Activated naive CD4-positive, alpha-beta T cell treated with Interleukin-2 at 50 U/mL for 16 hours (primary cell): ENCODE measurements at regions not wholly inside any gene's neighbourhood (a gene's known extent, or its start where the extent isn't known, plus 50 kb on each side); places are given as distances from the start of the nearest gene placed in this dataset.

Experiments
- DNase-seq: peaks from one replicate; pipeline ENCODE4 v3.0.0-alpha.2; 2020

DNA sequence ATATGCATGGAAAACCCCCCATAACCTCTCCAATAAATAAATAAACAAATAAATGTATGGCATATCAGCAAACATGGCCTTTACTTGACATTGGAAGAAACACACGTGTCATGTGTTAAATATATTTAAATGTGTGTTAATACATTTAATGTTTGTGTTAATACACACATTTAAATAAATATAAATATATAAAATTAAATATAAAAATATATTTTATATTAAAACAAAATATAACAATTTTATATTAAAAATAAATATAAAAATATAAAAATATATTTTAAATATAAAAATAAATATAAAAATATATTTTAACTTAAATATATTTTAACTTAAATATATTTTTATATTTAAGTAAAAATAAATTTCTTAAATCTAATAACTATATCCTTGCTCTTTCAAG, 187.6 kb upstream of the CXXC4 start:
- no peak for DNase-seq

DNA sequence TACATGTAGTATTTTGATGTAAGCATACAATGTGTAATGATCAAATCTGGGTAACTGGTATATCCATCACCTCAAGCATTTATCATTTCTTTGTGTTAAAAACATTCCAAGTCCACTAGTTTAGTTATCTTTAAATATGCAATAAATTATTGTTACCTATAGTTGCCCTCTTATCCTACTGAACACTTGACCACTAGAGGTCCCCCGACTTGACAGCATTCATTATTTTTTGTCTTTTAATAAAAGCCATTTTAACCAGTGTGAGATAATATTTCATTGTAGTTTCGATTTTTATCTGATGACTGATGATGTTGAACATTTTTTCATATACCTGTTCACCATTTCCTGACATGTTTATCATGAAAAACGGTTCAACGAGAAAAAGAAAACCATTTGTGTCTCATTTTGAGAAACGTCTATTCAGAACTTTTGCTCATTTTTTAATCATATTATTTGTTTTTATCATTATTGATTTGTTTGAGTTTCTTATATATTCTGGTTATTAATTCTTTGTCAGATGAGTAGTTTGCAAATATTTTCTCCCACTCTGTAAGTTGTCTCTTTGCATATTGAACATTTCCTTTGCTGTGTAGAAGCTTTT, 199.0 kb upstream of the CXXC4 start:
- no peak for DNase-seq

DNA sequence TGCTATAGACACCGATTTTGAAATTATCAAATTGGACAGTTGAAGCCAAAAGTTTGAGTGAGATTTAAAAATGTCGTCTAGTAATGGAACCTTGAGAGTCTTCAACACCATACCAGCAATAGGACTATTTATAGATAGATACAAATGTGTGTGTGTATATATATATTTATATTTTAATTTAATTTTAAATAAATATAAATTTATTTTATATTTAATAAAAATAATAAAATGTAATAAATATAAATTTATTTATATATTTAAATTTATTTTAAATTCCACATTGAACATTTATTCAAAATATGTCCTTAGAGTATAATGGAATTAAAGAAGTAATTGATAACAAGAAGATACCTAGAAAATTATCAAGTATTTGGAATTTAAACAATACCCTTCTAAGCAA, 221.9 kb upstream of the CXXC4 start:
- DNase-seq: no peak

DNA sequence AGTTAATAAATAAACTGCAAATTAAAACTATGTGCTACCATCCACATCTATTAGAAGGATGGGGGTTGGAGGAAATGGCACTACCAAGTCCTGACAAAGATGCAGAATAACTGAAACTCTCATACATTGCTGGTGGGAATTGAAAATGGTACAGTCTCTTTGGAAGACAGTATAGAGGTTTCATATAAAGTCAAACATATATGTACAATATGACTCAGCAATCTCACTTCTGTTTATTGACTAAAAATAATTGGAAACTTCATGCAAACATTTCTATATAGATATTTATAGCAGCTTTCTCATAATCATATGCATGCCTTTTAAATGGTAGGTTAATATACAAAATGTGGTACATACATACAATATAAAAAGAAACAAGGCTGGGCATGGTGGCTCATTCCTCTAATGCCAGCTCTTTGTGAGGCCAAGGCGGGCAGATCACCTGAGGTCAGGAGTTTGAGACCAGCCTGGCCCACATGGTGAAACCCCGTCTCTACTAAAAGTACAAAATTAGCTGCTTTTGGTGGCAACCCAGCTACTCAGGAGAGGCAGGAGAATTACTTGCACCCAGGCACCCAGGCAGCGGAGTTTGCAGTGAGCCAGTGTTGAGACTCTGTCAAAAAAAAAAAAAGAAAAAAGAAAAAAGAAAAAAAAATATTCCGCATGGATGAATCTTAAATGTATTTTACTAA, 225.0 kb upstream of the CXXC4 start:
- DNase-seq: no peak

DNA sequence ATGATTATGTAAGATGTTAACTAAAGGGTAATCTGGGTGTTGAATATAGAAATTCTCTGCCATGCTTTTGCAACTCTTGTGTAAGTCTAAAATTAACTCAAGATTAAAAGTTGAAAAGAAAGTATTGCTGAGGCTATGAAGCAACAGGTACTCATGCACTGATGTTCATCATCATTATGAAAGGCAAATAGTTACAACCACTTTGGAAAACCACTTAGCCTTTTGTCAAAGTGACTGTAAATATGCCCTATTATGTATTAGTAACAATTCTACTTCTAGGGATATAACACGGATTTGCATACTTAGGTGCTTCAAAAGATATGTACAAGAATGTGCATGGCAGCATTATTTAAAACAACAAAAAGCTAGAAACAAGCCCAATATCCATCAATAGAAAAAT, 227.8 kb upstream of the CXXC4 start:
- DNase-seq: no peak

DNA sequence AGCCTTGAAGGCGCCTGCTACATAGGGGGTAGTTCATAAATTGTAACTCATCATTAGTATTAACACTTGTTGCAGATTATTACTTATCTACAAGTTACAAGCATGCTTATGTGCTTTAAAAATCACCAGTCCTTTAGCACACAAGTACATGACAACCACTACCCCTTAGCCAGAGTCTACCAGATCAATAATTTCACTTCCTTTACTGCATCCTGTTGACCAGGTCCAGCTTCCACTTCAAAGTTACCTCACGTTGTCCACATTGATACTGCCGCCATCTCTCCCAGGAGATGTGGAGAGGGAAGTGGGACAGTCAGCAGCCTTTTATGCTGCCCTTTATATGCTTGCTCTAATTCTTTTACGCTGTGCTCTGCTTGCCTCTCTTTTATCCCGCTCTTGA, 231.3 kb upstream of the CXXC4 start:
- no peak for DNase-seq

DNA sequence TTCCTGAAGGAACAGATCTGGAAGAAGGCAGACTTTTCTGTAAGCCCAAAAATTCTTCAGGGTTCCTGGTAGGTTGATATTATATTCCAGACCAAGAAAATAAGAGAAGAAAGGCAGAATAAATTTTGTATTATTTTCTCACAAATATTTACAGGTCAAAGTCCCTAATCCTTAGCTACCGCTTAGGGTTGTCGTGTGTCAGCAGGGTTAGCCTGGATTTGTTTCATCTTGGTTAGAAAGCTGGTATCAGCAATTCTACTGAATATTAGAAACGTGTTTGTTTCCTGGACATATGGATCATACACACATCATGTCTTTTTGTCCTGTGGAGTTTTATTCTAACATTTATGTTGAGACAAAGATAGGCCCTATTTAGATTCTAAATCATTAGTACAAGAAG, 232.9 kb upstream of the CXXC4 start:
- no peak for DNase-seq

DNA sequence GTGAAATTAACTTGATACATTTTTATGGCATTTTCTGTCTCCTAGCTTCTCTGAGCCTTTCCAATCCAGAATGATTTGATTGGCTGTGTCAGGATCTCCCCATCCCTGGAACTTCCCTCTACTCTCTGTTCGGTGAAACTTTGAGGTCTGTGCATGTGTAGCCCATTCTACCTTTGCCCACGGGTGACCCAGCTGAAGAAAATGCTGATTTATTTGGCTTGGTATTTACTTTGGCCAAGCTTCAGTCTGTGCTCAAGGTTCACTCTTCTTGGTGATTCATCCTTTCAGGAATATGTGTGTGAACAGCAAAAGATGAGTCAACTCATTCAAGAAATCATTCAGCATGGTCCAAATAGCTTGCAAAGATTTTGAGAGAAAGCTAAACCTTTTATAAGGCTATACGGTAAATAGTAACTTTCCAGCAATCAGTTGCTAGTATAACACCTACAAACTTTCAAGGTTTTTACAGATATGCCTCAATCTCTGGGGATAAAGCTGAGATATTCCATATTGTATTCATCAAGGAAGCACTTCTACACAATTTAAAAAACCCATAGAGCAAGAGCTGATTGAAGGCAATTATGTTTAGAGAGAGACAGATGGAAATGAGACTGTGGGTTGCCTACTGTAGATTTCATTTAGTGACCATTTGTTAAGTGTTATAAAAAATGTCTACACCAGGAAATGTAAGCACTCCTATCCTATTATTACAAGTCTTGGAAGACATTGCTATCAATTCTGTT, 233.9 kb upstream of the CXXC4 start:
- no peak for DNase-seq

DNA sequence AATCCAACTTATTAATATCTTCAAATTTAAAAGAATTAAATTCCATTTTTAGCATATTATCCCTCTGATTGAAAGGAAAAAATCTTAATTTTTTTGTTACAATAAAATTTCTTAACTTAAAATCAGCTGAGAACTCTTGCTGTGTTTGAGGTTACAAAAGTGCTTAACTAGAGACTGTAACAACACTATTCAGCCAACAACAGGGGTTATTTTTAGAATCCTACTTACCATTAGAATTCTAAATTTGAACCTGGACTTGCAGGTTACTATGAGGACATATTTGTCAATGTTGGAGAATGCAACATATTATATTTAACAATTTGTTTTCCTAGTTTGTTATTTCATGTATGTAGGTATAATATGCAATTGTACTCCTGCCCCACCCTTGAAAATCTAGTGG, 238.1 kb upstream of the CXXC4 start:
- DNase-seq: no peak

DNA sequence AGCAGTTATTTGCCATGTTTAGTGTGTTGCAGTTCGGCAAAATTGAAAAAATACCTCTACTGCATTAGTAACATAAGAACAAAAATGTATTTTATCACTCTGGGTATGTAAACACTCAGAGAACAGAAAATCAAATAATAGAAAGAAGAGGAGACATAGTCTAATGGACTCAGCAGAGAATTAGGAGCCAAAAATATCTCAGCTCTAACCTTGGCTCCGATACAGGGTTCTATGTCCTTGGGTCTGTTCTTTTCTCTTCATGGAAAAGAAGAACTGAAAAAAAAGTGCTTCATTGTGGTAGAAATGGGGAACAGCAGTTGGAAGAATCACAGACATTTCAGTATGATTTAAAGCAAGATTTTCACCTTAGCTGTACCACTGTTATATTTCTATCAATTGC, 240.5 kb upstream of the CXXC4 start:
- DNase-seq: no peak

DNA sequence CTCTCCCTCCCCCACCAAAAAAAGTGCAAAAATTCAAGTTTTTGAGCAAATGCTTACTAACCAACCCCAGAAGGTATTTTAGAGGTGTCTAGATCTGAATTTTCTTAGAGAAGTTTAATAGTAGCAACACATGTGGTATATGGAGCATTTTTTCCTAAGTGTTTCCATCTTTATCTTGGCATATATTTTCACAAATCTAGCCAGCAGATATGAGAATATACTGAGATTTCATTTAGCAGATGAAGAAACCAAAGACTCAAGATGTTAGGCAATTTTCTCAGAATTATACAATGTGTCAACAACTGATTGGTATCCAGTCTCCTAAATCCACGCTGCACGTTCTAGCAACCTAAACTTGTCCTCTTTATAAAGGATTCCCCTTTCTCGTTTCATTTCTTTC, 245.5 kb upstream of the CXXC4 start:
- DNase-seq: no peak

DNA sequence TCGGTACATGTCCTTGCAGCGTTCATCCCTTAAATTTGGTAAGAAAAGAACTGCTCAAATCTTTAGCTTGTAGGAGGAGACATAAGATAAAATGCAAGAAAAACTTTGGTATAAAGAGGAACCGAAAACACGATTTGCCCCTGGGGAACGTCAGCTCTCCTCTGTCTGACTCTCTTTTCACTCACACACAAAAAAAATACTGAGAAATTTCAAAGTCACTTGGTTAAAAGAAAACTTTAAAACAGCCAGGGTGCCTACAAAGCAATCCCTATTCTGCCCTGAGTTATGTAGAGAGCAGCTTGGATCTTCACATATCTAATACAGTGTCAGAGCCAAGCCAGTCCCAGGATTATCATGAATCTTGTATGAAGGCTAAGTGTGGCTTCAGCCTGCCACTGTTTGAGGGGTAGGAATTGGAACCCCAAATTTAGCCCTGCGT, 248.5 kb upstream of the CXXC4 start:
- no peak for DNase-seq

DNA sequence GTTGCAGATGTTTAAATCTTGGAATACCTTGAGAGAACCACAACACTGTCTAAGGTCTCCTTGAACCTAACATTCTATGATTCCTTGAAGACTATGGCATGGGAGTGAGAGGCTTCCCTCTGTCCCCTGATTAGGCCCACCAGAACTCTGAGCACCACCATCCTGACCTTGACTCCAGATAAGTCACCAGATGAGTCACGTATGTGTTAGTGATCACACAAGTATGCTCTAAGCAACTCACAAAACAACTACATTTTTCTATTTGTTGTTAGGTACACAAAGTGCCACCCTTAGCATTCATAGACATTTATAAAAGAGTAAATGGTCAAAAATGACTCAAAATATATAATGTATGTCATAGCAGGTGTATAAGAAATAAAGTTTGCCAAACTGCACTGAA, 252.9 kb upstream of the CXXC4 start:
- DNase-seq: no peak

DNA sequence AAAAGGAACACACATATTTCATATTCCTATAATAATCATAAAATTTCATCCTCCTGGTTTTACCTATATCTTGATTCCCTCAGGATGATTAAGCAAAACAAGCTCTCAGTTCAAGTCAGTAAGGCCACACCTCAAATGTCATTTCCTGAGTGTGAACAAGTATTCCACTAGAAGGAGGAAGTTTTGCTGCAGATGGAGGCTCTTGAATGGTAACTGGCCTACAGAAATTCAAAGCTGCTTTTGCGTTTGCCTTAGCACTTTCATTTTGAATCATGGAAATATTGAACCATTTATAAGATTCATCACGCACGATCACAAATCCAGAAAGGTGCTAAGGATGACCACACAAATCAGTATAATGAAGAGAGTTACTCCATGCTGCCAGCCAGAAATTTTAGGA, 254.4 kb upstream of the CXXC4 start:
- no peak for DNase-seq

DNA sequence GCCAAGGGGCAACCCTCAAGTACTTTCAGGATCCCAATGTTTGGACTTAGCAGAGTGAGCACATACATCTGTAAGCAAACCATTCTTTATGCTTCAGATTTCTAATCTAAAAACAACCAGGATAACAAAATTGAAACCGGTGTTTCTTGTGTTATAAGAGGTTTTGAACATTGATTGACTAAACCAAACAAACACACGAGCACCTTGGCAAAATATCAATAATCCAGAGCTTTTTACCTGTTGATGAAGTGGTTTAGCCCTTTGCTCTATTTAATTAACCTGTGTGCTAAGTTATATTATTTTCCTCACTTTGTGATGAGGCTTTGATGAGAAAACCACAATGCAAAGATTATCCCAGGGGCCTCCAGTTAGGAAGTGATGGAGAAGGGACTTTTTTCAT, 255.3 kb upstream of the CXXC4 start:
- no peak for DNase-seq

DNA sequence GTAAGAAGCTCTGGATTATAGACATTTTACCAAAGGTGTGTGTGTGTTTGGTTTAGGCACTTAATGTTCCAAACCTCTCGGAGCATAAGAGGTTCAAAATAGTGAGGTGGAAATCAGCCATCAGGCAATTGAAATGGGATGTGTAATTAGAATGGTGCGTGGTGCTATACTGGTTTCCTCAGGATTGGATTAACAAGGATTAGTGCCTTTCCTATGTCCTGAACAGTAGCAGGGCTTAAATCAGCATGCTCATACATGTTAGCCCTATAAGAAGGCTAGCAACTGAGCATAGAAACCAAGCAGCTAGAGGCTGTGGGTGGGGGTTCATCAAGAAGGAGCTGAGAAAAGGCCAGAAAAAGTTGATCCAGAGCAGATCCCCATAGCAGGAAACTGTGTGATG, 256.8 kb upstream of the CXXC4 start:
- DNase-seq: no peak

DNA sequence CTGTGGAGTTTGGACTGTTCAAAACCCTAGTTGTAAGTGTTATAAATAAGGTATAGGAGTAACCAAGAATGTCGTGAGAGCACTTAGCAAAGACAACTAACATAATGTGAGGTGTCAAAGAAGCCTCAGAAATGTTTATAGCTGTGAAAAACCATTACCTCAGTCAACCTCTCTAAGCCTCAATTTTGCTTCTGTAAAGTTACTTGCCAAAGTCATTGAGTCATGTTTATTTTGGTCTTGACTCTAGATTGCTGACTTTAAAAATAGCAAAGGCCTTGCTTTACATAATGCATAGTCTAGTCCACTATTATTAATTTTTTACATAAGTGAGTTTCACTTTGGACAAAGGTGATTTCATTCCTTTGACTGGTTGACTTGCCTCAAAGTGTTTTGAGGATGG, 257.6 kb upstream of the CXXC4 start:
- no peak for DNase-seq

DNA sequence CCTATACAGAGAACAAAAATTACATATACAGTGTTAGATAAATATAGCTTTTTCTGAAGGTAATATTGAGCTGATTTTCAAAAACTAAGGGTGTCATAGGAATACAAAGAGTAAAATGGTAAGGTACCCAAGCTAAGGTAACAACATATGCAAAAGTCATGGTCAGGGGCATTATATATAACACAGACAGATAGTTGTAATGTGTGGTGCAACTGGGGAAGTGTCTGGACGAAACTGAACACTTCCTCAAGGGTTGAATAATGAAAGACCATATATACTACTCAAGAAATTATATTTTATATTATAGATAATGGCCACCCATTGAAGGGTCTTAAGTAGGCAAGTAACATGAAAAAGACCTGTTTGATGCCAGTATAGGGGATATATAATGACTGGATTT, 262.1 kb upstream of the CXXC4 start:
- no peak for DNase-seq

DNA sequence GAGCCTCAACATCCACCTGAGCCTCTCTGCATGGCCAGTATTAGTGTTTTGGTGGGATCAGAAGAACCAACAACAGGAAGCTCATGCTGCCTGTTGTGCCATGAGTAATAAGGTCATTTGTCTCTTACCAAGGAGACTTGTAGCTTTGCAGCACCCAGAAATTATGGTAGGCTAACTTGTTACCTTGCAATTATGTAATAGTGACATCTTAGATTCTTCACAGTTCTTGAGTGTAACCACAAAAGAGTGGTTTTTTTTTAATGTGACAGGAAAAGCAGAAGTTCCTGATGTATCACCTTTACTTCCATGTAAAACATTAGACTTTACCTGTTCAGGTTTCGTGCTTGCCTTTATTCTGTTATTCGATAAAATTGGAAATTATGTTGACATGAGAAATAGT, 263.9 kb upstream of the CXXC4 start:
- DNase-seq: no peak

DNA sequence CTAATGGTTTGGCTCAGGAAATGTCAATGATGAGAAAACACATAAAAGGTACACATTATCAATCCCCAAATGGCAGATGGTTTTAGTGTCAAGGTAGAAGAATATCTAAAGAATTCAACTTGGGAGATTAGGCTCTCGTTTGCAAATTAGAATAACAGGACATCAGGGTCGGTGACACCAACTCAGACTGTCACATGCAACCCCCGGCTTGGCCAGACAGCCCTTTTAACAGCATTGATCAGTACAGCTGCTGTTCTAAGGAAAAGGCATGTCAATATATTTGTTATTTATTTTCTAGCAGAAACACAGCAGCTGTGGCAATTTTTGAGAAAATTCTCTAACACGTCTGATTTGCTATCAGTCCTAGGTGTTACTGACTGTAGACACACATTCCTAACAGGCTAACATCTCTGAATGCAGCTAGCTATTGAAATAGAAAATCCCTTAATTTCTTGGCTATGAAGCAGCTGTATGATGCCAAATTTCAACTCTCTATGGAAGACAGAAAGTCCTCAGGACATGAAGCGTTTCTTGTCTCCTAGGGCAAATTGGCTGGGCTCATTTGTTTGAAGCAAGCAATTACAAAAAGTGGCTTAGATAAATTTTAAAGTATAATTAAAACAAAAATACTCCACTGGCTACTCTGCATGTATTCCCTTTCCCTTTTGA, 269.0 kb upstream of the CXXC4 start:
- DNase-seq: no peak

DNA sequence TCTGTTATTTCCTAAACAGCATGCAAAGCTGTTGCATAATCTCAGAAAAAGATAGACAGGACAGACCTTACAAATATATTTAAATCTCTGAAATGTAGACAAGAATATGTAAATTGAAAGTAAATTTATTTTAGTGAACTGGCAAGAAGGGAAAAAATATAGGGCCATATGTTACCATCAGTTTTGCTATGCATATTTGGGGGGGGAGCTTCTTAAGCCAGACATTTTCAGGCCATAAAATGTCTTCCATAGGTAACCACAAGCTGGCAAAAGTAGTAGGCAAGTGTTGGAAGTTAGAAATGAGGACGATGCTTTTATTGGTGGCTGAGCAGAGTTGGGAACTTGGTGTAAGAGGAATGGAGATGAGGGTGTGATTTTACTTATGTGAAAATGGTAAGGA, 272.0 kb upstream of the CXXC4 start:
- no peak for DNase-seq

DNA sequence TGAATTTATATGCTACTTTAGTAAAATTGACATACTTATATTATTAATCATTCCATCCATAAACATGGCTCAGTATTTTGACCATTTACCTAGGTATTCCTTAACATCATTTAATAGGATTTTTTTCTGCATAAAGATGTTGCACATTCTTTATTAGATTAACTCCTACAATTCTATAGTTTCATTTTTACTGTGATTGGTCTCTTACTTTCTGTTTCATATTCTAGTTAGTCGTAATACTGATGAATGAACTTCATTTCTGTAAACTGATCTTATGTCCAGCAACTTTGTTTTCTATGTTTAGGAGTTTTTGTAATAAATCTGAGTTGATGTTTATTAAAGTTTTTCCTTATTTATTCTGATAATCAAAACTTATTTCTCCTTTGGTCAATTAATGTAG, 278.2 kb upstream of the CXXC4 start:
- DNase-seq: no peak

DNA sequence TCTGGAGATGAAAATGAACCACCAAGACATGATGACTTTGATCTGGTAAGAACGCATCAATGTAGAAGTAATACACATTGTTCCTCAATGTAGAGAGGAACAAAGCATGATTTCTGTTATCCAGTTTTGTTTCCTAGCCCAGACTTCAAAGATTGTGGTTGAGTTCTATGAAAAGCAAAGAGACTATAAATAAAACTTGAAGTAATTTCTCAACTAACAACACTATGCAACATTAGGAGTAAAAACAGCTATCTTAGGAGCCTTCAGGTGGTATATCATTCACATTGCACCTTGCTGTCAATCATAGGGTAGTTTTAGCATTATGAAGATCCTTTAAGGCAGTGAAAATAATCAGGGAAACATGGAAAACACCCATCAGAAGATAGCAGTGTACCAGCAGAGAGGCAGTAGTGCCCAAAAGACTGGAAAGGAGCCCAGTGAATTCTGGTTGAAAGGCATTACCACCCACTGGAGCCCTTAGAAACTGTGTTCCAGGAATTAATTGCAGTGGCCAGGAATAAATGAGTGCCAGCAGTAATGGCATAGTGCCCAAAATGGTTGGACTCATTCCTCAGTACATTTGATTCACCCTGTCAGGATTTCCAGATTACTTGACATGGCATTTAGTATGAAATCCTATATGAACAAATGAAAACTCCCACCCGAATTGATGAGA, 300.7 kb upstream of the CXXC4 start:
- DNase-seq: no peak
